ENCODE measurements at regions not wholly inside any gene's neighbourhood (a gene's known extent, or its start where the extent isn't known, plus 50 kb on each side); places are given as distances from the start of the nearest gene placed in this dataset.

DNA sequence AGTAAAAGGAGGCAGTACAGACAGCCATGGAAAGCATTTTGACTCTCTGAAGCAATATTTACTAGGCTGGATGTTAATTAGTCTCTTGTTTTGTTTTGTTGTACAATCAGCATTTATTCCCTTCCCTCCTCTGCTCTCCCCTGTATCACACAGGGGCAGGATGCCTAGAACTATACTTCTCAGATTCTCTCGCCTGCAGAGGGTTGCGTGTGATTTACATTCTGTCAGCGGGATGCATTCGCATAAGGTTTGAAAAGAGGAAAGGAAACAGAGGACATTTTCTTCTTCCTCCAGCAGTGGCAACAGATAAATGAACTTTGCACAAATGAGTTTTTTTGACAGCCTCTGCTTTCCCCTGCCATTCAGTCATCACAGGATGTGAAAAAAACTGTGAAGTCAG is 188.3 kb downstream of the RSL24D1 start:
- no peak for DNase-seq
- TF ChIP-seq, protein P1, sequence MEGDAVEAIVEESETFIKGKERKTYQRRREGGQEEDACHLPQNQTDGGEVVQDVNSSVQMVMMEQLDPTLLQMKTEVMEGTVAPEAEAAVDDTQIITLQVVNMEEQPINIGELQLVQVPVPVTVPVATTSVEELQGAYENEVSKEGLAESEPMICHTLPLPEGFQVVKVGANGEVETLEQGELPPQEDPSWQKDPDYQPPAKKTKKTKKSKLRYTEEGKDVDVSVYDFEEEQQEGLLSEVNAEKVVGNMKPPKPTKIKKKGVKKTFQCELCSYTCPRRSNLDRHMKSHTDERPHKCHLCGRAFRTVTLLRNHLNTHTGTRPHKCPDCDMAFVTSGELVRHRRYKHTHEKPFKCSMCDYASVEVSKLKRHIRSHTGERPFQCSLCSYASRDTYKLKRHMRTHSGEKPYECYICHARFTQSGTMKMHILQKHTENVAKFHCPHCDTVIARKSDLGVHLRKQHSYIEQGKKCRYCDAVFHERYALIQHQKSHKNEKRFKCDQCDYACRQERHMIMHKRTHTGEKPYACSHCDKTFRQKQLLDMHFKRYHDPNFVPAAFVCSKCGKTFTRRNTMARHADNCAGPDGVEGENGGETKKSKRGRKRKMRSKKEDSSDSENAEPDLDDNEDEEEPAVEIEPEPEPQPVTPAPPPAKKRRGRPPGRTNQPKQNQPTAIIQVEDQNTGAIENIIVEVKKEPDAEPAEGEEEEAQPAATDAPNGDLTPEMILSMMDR (IDR thresholded peaks at IDR 0.05; ENCODE audit: unreplicated experiment): no peak
- CTCF ChIA-PET: no interaction called here
- no peaks in the 10 kb centered on the region for H3K36me3 Mint-ChIP-seq (ENCODE audit: insufficient read depth, unreplicated experiment)
- H3K4me1 Mint-ChIP-seq (ENCODE audit: low read depth, unreplicated experiment): no peaks in the 10 kb centered on the region
- intact Hi-C loops (cut with micrococcal nuclease; ENCODE audit: unreplicated experiment): no loop called here
- H3K4me3 Mint-ChIP-seq (ENCODE audit: low read depth, unreplicated experiment): no peak overlapping the region
- no TSS peak for BruUV-seq (replicated peaks)
- no peak overlapping the region for H3K27ac Mint-ChIP-seq (ENCODE audit: unreplicated experiment)
- peaks cover 11% of the 10 kb centered on the region for H3K27me3 Mint-ChIP-seq (ENCODE audit: unreplicated experiment)
- H3K9me3 Mint-ChIP-seq (ENCODE audit: low read depth, unreplicated experiment): no peaks in the 10 kb centered on the region

DNA sequence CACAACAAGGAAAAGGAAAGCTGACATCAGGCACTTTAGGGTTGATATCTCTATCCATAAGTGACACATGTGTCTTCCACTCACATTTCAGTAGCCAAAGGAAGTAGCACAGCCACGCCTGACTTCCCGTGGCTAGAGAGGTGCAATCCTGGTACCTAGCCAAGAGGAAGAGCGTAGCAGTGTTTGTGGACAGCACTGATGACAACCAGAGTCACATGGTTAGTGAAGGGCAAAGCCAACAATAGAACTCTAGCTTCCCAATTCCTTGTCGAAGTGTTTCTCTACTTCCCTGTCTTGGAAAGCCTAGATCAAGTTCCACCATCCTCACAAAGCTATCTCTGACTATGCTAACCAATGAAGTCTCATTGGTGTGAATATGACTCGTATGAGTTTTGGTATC is 189.2 kb downstream of the RSL24D1 start:
- no peak for DNase-seq
- Mint-ChIP-seq H3K36me3 (ENCODE audit: insufficient read depth, unreplicated experiment) (no peaks in the 10 kb centered on the region), H3K9me3 (ENCODE audit: low read depth, unreplicated experiment) (peaks cover 2% of the 10 kb centered on the region), H3K4me3 (ENCODE audit: low read depth, unreplicated experiment) (no peak overlapping the region), H3K27me3 (ENCODE audit: unreplicated experiment) (peaks cover 11% of the 10 kb centered on the region), H3K27ac (ENCODE audit: unreplicated experiment) (no peak overlapping the region), H3K4me1 (ENCODE audit: low read depth, unreplicated experiment) (no peaks in the 10 kb centered on the region)
- intact Hi-C loops (cut with micrococcal nuclease; ENCODE audit: unreplicated experiment): no loop called here
- BruUV-seq (replicated peaks): no TSS peak
- CTCF ChIA-PET: no interaction called here
- TF ChIP-seq, protein P1 (IDR thresholded peaks at IDR 0.05; ENCODE audit: unreplicated experiment): no peak

DNA sequence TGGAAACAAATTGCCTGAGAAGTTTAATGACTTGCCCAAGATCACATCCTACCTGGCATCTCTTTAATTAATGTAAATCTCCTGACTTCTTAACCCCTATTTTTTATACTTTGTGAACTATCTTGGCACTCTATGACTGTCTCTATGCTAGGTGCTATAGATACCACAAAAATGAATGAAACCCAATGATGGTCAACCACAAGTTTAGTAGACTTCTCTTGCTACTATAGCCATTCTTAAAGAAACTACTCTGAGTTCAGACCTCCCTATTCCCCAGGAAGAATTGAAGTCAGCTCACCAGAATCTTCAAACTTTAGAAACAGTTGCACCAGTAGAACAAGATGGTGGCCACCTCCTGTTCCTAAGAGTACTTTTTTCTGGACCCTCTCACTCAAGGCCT is 191.1 kb downstream of the RSL24D1 start:
- DNase-seq: no peak
- H3K4me1 Mint-ChIP-seq (ENCODE audit: low read depth, unreplicated experiment): no peaks in the 10 kb centered on the region
- H3K27me3 Mint-ChIP-seq (ENCODE audit: unreplicated experiment): peaks cover 11% of the 10 kb centered on the region
- BruUV-seq (replicated peaks): no TSS peak
- intact Hi-C loops (cut with micrococcal nuclease; ENCODE audit: unreplicated experiment): no loop called here
- H3K9me3 Mint-ChIP-seq (ENCODE audit: low read depth, unreplicated experiment): peaks cover 2% of the 10 kb centered on the region
- H3K36me3 Mint-ChIP-seq (ENCODE audit: insufficient read depth, unreplicated experiment): no peaks in the 10 kb centered on the region
- TF ChIP-seq, protein P1 (IDR thresholded peaks at IDR 0.05; ENCODE audit: unreplicated experiment): no peak
- H3K4me3 Mint-ChIP-seq (ENCODE audit: low read depth, unreplicated experiment): no peak overlapping the region
- CTCF ChIA-PET: no interaction called here
- no peak overlapping the region for H3K27ac Mint-ChIP-seq (ENCODE audit: unreplicated experiment)

DNA sequence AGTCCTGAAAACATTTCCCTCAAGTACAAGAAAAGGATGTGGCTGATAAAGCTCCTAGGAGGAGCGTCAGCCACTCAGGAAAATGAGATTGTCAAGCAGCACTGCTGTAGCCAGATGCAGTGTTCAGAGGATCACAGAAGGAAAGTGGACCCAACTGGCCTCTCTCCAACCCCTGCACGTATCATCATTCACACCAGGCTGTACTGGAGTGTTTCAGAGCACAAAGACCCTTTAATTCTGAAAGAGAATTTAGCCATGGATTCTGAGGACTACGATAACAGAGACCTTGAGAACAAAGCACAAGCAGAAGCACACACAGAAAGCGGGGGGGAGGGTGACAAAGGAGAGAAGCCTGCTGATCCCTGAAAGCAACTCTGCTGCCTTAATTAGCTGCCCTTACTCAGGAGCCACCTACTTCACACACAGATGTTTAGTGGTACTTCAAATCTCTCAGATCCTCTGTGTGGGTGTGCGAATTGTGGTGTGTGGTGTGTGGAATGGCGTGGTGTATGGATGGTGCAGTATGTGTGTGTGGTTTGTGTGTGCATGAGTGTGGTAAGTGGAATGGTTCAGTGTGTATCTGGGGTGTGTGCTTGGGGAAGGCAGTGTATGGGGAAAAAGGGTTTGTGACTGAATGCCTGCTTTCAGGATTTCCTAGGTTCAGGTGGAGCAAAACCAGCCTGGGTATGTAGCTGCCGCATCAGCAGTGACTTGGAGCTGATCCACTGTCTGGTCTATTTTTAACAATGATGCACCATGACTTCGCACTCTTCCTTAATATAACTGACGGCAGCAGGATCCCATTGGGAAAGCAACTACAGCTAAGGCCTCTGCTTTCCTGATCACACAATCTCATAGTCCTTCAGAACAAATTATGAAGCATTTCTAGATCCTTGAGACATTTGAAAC is 192.5 kb downstream of the RSL24D1 start:
- intact Hi-C loops (cut with micrococcal nuclease; ENCODE audit: unreplicated experiment): no loop called here
- H3K9me3 Mint-ChIP-seq (ENCODE audit: low read depth, unreplicated experiment): peaks cover 5% of the 10 kb centered on the region
- H3K4me3 Mint-ChIP-seq (ENCODE audit: low read depth, unreplicated experiment): no peak overlapping the region
- H3K27me3 Mint-ChIP-seq (ENCODE audit: unreplicated experiment): no peaks in the 10 kb centered on the region
- BruUV-seq (replicated peaks): no TSS peak
- TF ChIP-seq, protein P1 (IDR thresholded peaks at IDR 0.05; ENCODE audit: unreplicated experiment): no peak
- DNase-seq: no peak
- no peak overlapping the region for H3K27ac Mint-ChIP-seq (ENCODE audit: unreplicated experiment)
- H3K4me1 Mint-ChIP-seq (ENCODE audit: low read depth, unreplicated experiment): no peaks in the 10 kb centered on the region
- CTCF ChIA-PET: no interaction called here
- H3K36me3 Mint-ChIP-seq (ENCODE audit: insufficient read depth, unreplicated experiment): no peaks in the 10 kb centered on the region

Measured in Calu3 (cell line).